ENCODE measurements at regions not wholly inside any gene's neighbourhood (a gene's known extent, or its start where the extent isn't known, plus 50 kb on each side); places are given as distances from the start of the nearest gene placed in this dataset.

GRCh38 chr11:37107415-37107814, 509.4 kb upstream of the RAG2 start:
- H3K27me3 ChIP-seq = no peaks in the 10 kb centered on the region
- ATAC-seq (no peak), DNase-seq (no peak)
- H3K36me3 ChIP-seq = no peaks in the 10 kb centered on the region
- H3K9me3 ChIP-seq = peaks cover 0 to 3% (median 0%) of the 10 kb centered on the region in 11 donors
- H3K4me1 ChIP-seq = no peaks in the 10 kb centered on the region
- intact Hi-C loops (cut with DNase I) = no loop called here
- H3K27ac ChIP-seq = no peak overlapping the region
- TF ChIP-seq, protein P1, sequence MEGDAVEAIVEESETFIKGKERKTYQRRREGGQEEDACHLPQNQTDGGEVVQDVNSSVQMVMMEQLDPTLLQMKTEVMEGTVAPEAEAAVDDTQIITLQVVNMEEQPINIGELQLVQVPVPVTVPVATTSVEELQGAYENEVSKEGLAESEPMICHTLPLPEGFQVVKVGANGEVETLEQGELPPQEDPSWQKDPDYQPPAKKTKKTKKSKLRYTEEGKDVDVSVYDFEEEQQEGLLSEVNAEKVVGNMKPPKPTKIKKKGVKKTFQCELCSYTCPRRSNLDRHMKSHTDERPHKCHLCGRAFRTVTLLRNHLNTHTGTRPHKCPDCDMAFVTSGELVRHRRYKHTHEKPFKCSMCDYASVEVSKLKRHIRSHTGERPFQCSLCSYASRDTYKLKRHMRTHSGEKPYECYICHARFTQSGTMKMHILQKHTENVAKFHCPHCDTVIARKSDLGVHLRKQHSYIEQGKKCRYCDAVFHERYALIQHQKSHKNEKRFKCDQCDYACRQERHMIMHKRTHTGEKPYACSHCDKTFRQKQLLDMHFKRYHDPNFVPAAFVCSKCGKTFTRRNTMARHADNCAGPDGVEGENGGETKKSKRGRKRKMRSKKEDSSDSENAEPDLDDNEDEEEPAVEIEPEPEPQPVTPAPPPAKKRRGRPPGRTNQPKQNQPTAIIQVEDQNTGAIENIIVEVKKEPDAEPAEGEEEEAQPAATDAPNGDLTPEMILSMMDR (IDR thresholded peaks at IDR 0.05) = no peak
- no peak overlapping the region for H3K4me3 ChIP-seq

- intact Hi-C loops (cut with DNase I) = no loop called here
Observed at GRCh38 chr11:37105427-37105826, 507.4 kb upstream of the RAG2 start.

GRCh38 chr11:37104380-37104779, 506.3 kb upstream of the RAG2 start:
- ATAC-seq = no peak
- Histone ChIP-seq H3K27ac (no peak overlapping the region), H3K4me3 (no peak overlapping the region), H3K4me1 (no peaks in the 10 kb centered on the region), H3K27me3 (no peaks in the 10 kb centered on the region), H3K36me3 (no peaks in the 10 kb centered on the region), H3K9me3 (peaks cover 0 to 3% (median 0%) of the 10 kb centered on the region in 11 donors)
- DNase-seq = no peak
- intact Hi-C loops (cut with DNase I) = no loop called here
- TF ChIP-seq, protein P1 (IDR thresholded peaks at IDR 0.05) = no peak

More at GRCh38 chr11:37105427-37105826, 507.4 kb upstream of the RAG2 start:
- TF ChIP-seq, protein P1 (IDR thresholded peaks at IDR 0.05) = no peak
- 78 to 83% methylated on average over 2 of the region's 2 CpGs for WGBS, 2 donors
- Histone ChIP-seq H3K27me3 (no peaks in the 10 kb centered on the region), H3K36me3 (no peaks in the 10 kb centered on the region), H3K9me3 (peaks cover 0 to 3% (median 0%) of the 10 kb centered on the region in 11 donors), H3K4me3 (no peak overlapping the region), H3K27ac (no peak overlapping the region), H3K4me1 (no peaks in the 10 kb centered on the region)
- ATAC-seq (no peak), DNase-seq (no peak)

GRCh38 chr11:37100008-37100407, 502.0 kb upstream of the RAG2 start:
- intact Hi-C loops (cut with DNase I) = no loop called here
- Histone ChIP-seq H3K36me3 (no peaks in the 10 kb centered on the region), H3K4me1 (no peaks in the 10 kb centered on the region), H3K27me3 (no peaks in the 10 kb centered on the region), H3K9me3 (peaks cover 0 to 3% (median 0%) of the 10 kb centered on the region in 11 donors), H3K4me3 (no peak overlapping the region), H3K27ac (no peak overlapping the region)
- ATAC-seq (no peak), DNase-seq (no peak)
- TF ChIP-seq, protein P1 (IDR thresholded peaks at IDR 0.05) = no peak
- 91 to 93% methylated on average over 1 of the region's 1 CpG for WGBS, 2 donors

DNA sequence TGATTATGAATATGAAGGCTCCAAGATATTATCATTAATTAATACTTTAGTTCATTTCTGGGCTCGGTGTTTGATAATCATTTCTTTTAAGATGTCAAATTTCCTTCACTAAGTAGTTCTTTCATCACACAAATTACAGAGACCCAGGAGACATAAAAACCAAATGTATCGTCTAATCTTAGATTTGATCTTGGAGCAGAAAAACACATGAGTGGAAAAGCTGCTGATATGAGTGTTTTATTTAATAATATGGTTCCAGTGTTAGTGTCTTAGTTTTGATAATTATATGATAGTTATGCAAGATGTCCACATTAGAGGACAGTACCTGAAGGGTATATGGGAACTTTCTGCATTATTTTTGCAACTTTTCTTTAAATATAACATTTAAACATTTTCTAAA, 494.5 kb upstream of the RAG2 start:
- Histone ChIP-seq H3K27me3 (no peaks in the 10 kb centered on the region), H3K9me3 (no peaks in the 10 kb centered on the region), H3K4me3 (no peak overlapping the region), H3K27ac (no peak overlapping the region), H3K36me3 (no peaks in the 10 kb centered on the region), H3K4me1 (no peaks in the 10 kb centered on the region)
- intact Hi-C loops (cut with DNase I) = no loop called here
- TF ChIP-seq, protein P1 (IDR thresholded peaks at IDR 0.05) = no peak
- no peak for DNase-seq
- 67 to 84% methylated on average over 2 of the region's 2 CpGs for WGBS, 2 donors
- no peak for ATAC-seq

Measured in heart right ventricle (tissue), 16 donors.